T-helper 2 cell treated with Interferon-gamma antibody and Interleukin-4, amounts not matched to agents 100 ng/mL and 5 ng/mL, for 36 hours (primary cell): ENCODE measurements at regions not wholly inside any gene's neighbourhood (a gene's known extent, or its start where the extent isn't known, plus 50 kb on each side); places are given as distances from the start of the nearest gene placed in this dataset.

Experiments used
- intact Hi-C: fragments of 100-400 bp; cut with micrococcal nuclease; formaldehyde crosslinking; loops from one replicate; pipeline ENCODE4 v1.15.1; 2023

DNA sequence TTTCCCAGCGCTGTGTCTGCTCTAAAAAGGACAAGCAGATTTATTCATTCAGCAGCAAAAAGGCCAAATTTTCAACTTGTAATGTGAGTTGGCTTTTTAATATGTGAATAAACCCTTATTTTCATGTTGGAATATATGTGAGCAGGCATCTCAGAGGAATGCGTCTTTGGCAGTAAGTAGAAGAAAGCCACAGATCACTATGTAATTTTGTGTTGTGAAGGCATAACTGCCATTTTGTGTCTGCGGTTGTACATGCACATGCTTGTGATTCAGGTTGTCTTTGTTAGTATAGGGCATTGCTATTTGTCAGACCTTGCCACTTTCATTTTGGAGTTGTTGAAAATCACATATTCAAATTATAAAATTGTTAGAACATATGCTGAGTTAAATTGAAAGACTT lies 398.8 kb upstream of the RGS6 start:
- intact Hi-C loops: no loop called here

DNA sequence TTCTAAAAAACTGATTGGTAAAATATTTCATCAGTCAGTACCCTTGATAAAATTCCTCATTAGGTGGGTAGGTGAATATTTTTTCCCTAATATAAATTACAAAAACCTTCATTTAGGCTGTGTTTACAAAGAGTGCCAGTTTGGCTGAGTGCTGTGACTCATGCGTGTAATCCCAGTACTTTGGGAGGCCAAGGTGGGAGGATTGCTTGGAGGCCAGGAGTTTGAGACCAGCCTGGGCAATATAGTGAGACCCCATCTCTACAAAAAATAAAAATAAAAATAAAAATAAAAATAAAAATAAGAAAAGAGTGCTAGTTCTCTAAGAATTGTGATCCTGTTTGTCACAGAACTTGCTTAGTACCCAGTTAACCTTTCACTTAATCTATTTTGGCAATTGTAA lies 398.4 kb upstream of the RGS6 start:
- intact Hi-C loops: no loop called here

DNA sequence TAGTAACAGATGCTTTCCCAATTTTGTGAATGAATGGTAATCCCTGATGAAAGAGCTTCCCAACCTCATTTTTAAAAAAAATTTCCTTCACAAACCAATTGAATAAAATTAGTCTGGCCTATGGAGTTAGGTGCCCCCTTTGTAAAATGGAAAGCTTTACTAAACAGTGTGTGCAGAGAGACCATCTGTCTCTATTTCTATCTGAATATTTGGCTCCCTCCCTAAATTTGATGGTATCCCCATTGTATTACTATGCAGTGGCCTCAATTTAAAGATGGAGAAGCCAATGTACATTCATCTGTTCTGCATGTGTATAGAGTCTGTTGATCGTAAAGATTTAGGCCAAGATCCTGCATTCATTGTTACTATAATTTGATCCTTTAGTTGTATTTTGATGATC lies 397.7 kb upstream of the RGS6 start:
- intact Hi-C loops: no loop called here

DNA sequence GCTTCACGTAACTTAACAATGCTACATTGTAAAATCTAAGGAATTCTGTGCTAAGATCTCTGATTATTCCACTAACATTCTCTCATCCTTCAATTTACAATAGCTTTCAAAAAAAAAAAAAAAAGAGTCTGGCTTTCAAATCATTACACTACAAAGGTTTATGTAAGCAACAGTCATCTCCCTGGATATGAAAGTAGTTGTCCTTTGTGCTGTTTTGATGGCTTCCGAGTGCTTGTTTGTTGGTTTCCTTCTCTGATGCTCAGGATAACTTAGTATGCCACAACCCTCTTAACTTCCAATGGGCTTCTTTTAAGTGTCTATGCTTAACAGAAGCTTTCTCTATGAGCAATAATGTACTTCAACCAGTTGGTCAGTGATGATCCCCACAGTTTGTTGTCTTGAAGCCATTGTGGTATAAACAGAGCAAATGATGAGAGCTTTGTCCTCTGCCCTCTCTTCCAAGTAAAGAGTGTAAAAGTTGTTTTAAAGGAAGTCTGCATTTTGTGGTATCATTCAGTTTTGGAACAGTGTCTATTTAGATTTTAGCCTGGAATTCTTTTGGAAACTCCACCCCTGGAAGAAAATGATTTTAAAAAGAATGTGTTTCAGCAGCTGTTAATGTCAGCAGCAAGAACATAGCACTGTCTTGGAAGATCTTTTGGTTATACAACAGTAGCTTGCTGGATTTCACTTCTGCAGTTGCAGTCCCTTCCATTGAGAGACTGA lies 396.1 kb upstream of the RGS6 start:
- intact Hi-C loops: no loop called here

DNA sequence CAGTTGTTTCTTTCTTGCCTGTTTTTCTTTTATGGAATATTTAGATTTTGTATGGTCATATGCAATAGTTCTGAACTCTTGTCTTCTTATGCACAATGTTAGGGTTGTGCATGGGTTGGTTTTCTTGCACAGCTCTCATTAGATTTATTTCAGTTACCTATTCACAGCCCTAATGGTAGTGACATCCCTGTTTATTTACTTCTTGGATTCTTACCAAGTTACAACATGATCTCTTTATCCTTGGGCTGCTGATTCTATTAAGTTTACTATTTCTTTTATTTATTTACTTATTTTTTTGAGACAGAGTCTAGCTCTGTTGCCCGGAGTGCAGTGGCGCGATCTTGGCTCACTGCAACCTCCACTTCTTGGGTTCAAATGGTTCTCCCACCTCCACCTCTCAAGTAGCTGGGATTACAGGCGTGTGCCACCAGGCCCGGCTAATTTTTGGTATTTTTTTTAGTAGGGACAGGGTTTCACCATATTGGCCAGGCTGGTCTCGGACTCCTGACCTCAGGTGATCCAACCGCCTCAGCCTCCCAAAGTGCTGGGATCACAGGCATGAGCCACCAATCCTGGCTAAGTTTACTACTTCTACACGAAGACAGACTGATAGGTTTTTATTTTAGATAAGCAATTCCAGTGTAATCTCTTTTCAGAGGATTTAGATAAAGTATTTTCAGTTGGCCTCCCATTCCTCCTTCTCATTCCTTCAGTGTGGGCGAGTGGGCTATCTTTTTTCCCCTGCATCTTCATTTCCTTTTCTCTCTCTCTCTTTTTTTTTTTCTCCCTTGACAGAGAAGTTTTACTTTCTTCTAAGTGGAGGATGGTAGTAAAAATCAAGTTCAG lies 395.1 kb upstream of the RGS6 start:
- intact Hi-C loops: no loop called here

DNA sequence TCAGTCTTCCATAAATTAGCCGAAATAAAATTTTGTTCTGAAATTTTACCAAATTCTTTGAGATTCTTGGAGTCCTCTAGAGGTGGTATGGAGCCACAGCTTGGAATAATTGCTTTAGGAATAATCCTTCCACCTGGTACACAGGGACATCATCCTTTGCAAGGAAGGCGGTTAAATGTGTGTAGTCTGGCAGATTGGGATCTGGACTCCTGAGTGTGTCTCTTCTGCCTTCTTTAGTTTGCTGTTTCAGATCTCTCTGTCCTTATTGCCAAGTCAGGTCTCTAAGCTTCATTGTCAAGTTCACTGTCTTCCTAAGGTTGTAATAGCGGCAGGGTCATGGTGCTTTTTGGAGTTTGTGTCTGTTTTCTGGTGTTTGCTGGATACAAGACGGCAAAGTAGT lies 393.9 kb upstream of the RGS6 start:
- intact Hi-C loops: no loop called here

DNA sequence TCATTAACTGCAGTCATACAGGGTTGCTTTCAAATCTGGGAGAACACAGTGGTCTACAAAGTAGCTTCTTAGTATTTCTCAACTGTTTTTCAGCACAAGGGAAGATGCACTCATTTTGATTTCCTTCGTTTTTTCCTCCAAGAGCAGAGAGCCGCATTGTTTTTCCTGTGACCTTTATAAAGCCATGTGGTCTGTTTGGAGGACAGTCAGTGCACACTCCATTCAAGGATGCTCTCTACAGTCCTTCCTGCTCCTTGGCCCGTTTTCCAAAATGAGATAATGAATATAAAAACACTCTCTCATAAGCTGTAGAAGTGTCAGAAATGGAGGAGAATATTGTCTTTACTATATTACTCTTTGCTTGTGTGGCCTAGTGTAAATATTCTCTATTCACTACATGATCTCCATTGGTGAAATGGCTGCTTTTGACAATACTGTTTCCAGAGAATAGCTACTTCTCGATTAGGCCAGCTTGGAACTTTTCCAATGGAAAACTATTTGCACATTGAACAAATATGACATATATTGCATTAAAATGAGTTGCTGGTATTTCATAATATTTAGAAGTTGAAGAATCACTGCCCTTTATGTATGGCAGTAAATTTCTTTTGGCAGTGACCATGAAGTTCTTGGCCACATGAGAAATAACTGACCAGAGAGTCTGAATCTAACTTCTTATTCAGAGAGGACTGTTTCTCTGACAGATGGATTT lies 393.1 kb upstream of the RGS6 start:
- intact Hi-C loops: no loop called here

DNA sequence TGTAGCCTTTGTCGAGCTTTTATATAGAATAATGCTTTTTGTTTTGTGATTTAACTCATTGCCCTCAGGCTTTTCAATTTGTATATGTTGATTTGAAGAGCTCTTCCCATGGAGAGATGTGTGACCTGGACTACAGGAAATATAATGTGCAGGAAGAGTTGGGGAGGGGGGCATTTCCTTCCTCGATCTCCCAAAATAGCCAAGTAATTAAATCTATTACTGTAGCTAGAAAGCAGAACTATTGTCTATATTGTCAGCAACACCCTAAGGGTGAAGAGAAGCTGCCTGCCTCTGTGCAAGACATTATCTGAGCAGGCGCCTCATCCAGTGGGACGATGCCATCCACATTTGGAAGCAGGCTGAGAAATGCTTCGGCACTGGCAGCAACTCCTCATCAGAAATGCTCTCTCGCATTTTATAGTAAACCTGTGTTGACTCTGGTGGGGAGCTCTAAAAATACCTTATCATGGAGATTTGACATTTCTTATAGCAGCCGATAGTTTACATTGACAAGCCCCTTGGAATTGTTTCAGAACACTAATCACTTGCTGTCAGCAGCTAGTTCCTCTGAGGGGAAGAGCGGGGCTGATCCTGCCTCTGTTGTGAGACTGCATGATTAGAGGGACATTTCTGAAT lies 392.5 kb upstream of the RGS6 start:
- intact Hi-C loops: no loop called here

DNA sequence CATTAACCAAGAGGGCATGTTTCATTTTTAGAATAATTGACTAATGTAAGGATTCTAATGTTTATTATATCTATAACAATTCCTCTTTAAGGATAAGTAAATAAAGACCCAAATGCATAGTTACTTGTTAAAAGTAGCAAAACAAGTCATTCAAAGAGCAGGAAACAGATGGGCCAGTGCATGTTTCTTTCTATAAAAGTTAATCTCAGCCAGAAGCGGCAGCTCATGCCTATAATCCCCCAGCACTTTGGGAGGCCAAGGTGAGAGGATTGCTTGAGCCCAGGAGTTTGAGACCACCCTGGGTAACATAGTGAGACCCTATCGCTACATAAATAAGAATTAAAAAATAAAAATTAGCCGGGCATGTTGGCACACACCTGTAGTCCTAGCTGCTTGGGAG lies 391.0 kb upstream of the RGS6 start:
- intact Hi-C loops: no loop called here

DNA sequence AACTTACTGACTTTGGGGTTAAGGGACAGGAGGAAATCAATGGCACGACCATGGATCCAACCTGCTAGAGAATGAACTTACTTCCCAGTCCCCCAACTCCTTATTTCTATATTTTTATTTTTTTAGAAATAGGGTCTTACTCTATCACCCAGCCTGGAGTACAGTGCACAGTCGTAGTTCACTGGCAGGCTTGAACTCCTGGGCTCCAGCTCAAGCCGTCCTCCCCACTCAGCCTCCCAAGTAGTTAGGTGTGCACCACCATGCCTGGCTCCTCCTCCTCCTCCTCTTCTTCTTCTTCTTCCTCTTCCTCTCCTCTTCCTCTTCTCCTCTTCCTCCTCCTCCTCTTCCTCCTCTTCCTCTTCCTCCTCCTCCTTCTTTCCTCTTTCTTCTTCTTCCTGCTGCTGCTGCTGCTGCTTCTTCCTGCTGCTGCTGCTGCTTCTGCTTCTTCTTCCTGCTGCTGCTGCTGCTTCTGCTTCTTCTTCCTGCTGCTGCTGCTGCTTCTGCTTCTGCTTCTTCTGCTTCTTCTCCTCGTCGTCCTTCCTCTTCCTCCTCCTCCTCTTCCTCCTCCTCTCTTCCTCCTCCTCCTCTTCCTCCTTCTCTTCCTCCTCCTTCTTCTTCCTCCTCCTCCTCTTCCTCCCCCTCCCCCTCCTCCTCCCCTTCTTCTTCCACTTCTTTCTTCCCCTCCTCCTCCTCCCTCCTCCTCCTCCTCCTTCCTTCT lies 390.1 kb upstream of the RGS6 start:
- intact Hi-C loops: no loop called here

DNA sequence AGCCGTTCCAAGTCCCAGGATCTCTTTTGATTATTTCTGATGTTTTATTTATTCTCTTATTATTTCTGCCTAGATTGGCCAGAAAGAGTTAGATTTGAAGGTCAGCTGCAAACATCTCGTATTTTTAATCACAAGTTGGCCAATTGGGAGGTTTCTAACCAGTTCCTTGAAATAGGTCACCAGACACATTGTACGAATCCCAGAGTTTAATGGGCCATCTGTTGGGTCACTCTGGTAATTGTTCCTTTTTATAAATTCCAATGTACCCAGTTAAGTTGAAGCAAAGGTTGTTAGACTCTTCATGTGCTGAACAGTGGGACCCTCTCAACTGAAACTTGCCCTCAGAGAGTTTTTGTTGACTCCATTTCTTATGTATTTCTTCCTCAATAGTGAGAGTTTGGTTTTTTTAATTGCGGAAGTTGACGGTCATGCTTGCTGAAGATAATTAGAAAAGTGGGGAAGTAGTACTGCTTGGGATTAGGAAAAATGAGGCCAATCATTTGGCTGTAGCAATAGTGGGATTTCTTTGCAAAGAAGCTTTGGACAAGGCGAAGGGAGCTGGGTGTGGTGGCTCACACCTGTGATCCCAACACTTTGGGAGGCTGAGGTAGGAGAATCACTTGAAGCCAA lies 382.7 kb upstream of the RGS6 start:
- intact Hi-C loops: loop anchor here (10.0 kb wide), 1 partner anchor 75 kb away; no protein-coding TSS in a partner anchor

DNA sequence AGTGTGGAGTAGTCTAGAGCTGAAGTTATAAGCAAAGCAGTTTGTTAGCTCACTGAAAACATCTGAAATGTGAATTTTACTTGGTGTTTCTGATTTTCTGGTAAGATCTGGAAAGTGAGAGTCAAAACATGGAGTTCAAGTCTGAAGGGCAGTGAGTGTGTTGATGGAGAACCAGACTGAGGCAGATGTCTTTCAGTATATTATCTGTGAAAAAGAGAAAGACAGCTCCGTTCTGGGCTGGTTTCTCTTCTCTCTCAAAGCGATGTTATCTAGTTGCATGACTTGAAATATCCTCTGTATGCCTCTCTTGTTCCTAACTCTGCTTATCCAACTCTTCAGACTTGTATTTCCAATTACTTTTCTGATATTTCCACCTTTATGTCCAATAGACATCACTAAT lies 381.9 kb upstream of the RGS6 start:
- intact Hi-C loops: loop anchor here (10.0 kb wide), 1 partner anchor 76 kb away; no protein-coding TSS in a partner anchor

DNA sequence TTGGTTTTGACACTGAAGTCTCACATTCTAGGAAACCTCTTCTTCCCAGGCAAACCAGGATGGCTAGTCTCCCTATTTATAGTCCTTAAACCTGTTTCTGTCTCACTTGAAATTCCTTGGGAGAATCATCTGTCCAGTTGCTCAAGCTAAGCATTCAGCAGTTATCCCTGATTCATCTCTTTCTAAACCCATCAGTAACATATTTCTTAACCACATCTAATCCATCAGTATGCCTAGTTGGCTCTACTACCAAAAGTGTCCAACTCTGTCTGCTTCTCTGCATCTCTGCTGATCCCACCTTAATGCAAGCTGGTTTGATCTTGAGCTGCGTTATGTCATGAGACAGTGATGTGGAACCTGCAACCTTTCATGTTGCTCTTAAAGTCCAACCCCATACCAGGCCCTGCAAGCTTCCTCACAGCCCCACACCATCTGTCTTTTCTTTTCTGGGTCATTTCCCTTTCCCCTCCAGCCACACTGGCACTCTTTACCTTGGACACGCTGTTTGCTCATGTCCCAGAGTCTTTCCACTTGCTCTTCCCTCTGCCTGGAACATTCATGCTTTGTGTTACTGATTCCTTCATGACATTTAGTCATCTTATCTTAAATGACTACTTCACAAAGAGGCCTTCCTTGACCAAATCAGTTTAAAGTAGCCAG lies 380.8 kb upstream of the RGS6 start:
- intact Hi-C loops: loop anchor here (10.0 kb wide), 1 partner anchor 77 kb away; no protein-coding TSS in a partner anchor

DNA sequence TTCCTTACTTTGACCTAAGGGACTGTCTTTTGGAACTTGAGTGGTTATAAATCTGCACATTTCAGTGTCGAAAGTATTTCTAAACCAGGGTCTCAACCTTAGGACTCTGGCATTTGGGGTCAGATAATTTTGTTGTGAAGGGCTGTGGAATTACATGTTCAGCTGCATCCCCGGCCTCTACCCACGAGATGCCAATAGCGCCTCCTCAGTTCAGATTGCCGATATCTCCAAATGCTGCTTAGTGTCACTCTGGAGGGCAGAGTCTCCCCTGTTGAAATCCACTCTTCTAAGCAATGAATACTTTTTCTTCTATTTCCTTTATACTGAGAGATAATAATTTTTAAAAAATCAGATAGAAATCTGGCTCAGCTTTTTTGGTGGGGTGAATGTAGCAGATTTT lies 379.4 kb upstream of the RGS6 start:
- intact Hi-C loops: loop anchor here (10.0 kb wide), 1 partner anchor 78 kb away; no protein-coding TSS in a partner anchor

DNA sequence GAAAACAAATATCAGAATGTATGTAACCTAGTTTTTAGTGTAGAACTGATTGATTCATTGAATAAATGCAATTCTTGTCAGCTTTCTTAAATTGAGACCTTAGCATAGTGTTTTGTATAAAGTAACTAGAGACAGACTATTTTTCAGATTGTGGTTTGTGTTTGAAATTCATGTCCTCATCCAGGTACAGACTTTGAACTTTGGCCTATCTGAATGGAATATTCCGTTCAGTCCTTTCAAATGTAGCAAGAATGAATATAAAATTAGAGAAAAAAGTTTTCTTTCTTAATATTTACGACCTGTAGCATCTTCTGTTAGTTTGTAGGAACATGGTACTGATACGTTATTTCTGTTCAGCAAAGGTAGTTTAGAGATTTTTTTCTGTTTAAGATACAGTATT lies 378.4 kb upstream of the RGS6 start:
- intact Hi-C loops: loop anchor here (2.0 to 10.0 kb wide), 2 partner anchors 45 to 79 kb away; no protein-coding TSS in a partner anchor

DNA sequence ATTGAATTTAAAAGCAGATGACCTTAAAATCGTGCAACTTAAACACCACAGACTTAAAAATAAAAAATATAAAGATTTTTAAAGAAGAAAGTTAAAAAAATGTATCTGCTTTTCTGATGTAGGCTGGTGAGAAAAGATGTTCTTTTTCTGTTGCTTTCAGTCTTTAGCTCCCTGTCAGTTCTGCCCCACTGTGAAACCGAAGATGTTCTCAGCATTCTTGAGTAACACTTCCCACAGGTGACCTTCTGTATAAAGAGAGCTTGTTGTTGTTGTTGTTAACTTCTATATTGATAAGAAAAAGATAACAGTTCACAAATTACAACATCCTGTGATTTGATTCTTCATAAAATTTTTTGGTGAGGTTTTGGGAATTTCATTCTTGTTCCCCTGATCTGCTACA lies 377.9 kb upstream of the RGS6 start:
- intact Hi-C loops: loop anchor here (2.0 to 10.0 kb wide), 2 partner anchors 44 to 80 kb away; no protein-coding TSS in a partner anchor

DNA sequence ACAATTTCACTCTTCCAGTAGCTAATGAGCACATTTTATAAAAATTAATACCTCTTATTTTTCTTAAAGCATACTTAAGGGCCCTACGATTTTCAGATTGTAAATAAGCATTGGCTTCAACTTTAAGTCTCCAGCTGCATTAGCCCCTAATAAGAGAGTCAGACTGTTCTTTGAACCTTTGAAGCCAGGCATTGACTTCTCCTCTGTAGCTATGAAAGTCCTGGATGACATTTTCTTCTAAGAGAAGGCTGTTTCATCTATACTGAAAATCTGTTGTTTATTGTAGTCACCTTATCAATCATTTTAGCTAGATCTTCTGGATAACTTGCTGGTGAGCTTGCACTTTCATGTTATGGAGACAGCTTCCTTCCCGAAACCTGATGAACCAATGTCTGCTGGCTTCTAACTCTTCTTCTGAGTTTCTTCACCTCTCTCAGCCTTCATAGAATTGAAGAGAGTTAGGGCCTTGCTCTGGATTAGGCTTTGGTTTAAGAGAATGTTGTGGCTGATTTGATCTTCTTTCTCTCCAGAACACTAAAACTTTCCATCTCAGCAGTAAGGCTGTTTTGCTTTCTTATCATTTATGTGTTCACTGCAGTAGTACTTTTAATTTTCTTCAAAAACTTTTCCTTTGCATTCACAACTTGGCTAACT lies 377.1 kb upstream of the RGS6 start:
- intact Hi-C loops: loop anchor here (1.0 to 10.0 kb wide), 4 partner anchors 44 to 413 kb away; partner anchors contain the start of gene SIPA1L1

DNA sequence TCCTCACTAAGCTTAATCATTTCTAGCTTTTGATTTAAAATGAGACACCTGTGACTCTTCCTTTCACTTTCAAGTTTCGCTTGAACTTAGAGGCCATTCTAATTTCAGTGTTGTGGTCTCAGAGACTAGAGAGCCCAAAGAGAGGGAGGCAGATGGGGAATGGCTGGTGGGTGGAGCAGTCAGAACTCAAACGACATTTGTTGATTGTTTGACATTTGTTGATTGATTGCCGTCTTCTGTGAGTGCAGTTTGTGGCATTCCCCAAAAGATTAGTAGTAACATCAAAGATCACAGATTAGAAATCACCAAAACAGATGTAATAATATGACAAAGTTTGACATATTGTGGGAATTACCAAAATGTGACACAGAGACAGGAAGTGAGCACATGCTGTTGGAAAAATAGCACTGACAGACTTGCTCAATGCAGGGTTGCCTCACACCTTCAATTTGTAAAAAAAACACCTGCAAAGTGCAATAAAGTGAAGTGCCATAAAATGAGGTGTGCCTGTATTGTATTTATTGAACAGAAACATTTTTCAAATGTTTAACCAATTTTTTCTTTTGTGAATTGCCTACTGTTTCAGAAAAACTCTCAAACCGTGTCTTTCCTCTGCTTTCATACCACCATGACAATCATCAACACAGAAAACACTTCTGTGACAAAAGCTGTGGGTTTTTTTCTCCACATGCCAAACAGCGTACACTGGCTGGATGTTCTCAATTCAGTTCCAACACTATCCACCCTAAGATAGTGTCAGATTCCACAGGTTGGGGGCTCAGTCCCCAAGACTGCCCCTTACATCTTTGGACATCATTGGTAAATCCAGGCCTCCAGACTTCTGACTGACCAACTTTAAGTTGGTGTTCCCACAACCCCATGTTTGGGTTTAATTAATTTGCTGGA lies 376.3 kb upstream of the RGS6 start:
- intact Hi-C loops: loop anchor here (1.0 to 10.0 kb wide), 4 partner anchors 43 to 414 kb away; partner anchors contain the start of gene SIPA1L1
